IMR-90 (cell line): ENCODE measurements at regions not wholly inside any gene's neighbourhood (a gene's known extent, or its start where the extent isn't known, plus 50 kb on each side); places are given as distances from the start of the nearest gene placed in this dataset.

Source experiments
- POLR2A ChIP-seq: IDR thresholded peaks from 2 replicates; pipeline ENCODE4 v1.6.1; 2012; ENCODE audit warnings: mild to moderate bottlenecking, low read depth, low read length
- SMC3 ChIP-seq: fragments of 150-350 bp; IDR thresholded peaks from 2 replicates; pipeline ENCODE4 v1.6.1; 2016; ENCODE audit warnings: low read depth, mild to moderate bottlenecking, antibody characterized with exemption, low read length, moderate library complexity

DNA sequence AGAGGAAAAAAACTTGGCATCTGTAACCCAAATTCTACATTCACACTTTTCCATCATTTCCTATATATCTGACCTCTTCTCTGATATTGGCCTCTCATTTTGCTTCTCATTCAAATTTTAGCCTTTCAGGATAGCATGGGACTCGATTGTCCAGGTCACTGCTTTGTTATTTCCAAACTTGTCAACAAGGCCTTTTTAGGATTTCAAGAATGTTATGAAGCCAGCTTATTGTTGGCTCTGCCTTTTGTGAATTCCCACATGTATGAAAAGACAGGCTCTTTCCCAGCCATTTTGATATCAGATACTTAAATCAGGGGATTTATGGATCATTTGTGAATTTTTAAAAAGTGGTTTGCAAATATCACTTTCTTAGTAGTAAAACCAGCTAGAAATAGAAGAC is 663.5 kb downstream of the NCAM2 start:
- TF ChIP-seq POLR2A (no peak), SMC3 (no peak)
